ENCODE measurements at regions not wholly inside any gene's neighbourhood (a gene's known extent, or its start where the extent isn't known, plus 50 kb on each side); places are given as distances from the start of the nearest gene placed in this dataset.
"Not testable (repeated sequence)": the region's sequence is repeated elsewhere in the genome, so short reads cannot be mapped to it uniquely, and the experiment has no call there.

GRCh38 chr14:80024417-80024816, 186.9 kb downstream of the DIO2 start:
- Histone ChIP-seq H3F3A (ENCODE audit: insufficient read depth, low read length) (no peaks in the 10 kb centered on the region), H3K9me3 (ENCODE audit: low read length) (no peaks in the 10 kb centered on the region), H3K4me2 (ENCODE audit: low read length) (no peak overlapping the region), H3K9ac (ENCODE audit: low read length) (no peak overlapping the region), H3K4me3 (ENCODE audit: low read depth, low read length, poor library complexity, severe bottlenecking) (no peak overlapping the region), H3K27me3 (ENCODE audit: insufficient read depth, low read length) (no peaks in the 10 kb centered on the region), H3K9me2 (ENCODE audit: low read depth, low read length) (no peaks in the 10 kb centered on the region), H3K79me2 (ENCODE audit: insufficient read depth, low read length) (no peaks in the 10 kb centered on the region), H4K20me1 (ENCODE audit: insufficient read depth, low read length) (no peaks in the 10 kb centered on the region), H3K36me3 (ENCODE audit: insufficient read depth, low read length) (no peaks in the 10 kb centered on the region), H3K27ac (ENCODE audit: low read depth, low read length, poor library complexity, severe bottlenecking) (no peak overlapping the region), H3K4me1 (ENCODE audit: insufficient read depth, low read length, severe bottlenecking) (no peaks in the 10 kb centered on the region), H2AFZ (ENCODE audit: low read length) (no peak overlapping the region)
- TF ChIP-seq CTCF (IDR thresholded peaks at IDR 0.05; ENCODE audit: low read length): no peak
- no peak for TF ChIP-seq EZH2 (IDR thresholded peaks at IDR 0.05; ENCODE audit: borderline replicate concordance, low read length)

GRCh38 chr14:80018476-80018875, 192.8 kb downstream of the DIO2 start:
- not testable (repeated sequence) for H3K4me3 ChIP-seq (ENCODE audit: low read depth, low read length, poor library complexity, severe bottlenecking); H3K9me3 ChIP-seq (ENCODE audit: low read length); H3F3A ChIP-seq (ENCODE audit: insufficient read depth, low read length); H3K79me2 ChIP-seq (ENCODE audit: insufficient read depth, low read length); H3K27ac ChIP-seq (ENCODE audit: low read depth, low read length, poor library complexity, severe bottlenecking); H2AFZ ChIP-seq (ENCODE audit: low read length); H4K20me1 ChIP-seq (ENCODE audit: insufficient read depth, low read length); H3K36me3 ChIP-seq (ENCODE audit: insufficient read depth, low read length); H3K9ac ChIP-seq (ENCODE audit: low read length); H3K4me1 ChIP-seq (ENCODE audit: insufficient read depth, low read length, severe bottlenecking); H3K4me2 ChIP-seq (ENCODE audit: low read length); H3K9me2 ChIP-seq (ENCODE audit: low read depth, low read length); H3K27me3 ChIP-seq (ENCODE audit: insufficient read depth, low read length)

- no peak overlapping the region for H3K27ac ChIP-seq (ENCODE audit: low read depth, low read length, poor library complexity, severe bottlenecking)
- H3K4me2 ChIP-seq (ENCODE audit: low read length): no peak overlapping the region
- H3K36me3 ChIP-seq (ENCODE audit: insufficient read depth, low read length): no peaks in the 10 kb centered on the region
- H2AFZ ChIP-seq (ENCODE audit: low read length): no peak overlapping the region
- H3K9me2 ChIP-seq (ENCODE audit: low read depth, low read length): no peaks in the 10 kb centered on the region
- H4K20me1 ChIP-seq (ENCODE audit: insufficient read depth, low read length): no peaks in the 10 kb centered on the region
- no peak overlapping the region for H3K9ac ChIP-seq (ENCODE audit: low read length)
- no peaks in the 10 kb centered on the region for H3K27me3 ChIP-seq (ENCODE audit: insufficient read depth, low read length)
- no peaks in the 10 kb centered on the region for H3F3A ChIP-seq (ENCODE audit: insufficient read depth, low read length)
- H3K79me2 ChIP-seq (ENCODE audit: insufficient read depth, low read length): no peaks in the 10 kb centered on the region
- no peaks in the 10 kb centered on the region for H3K4me1 ChIP-seq (ENCODE audit: insufficient read depth, low read length, severe bottlenecking)
- TF ChIP-seq CTCF (IDR thresholded peaks at IDR 0.05; ENCODE audit: low read length) (no peak), EZH2 (IDR thresholded peaks at IDR 0.05; ENCODE audit: borderline replicate concordance, low read length) (no peak)
- H3K9me3 ChIP-seq (ENCODE audit: low read length): no peaks in the 10 kb centered on the region
- no peak overlapping the region for H3K4me3 ChIP-seq (ENCODE audit: low read depth, low read length, poor library complexity, severe bottlenecking)
Observed at GRCh38 chr14:80017795-80018194, 193.5 kb downstream of the DIO2 start.

GRCh38 chr14:80010245-80010644, 201.1 kb downstream of the DIO2 start:
- not testable (repeated sequence) for H3K4me3 ChIP-seq (ENCODE audit: low read depth, low read length, poor library complexity, severe bottlenecking); H3K27ac ChIP-seq (ENCODE audit: low read depth, low read length, poor library complexity, severe bottlenecking); H3K36me3 ChIP-seq (ENCODE audit: insufficient read depth, low read length); H3K27me3 ChIP-seq (ENCODE audit: insufficient read depth, low read length); H3K9me3 ChIP-seq (ENCODE audit: low read length); H2AFZ ChIP-seq (ENCODE audit: low read length); H3K9ac ChIP-seq (ENCODE audit: low read length); H3F3A ChIP-seq (ENCODE audit: insufficient read depth, low read length); H3K4me2 ChIP-seq (ENCODE audit: low read length); H3K79me2 ChIP-seq (ENCODE audit: insufficient read depth, low read length); H3K9me2 ChIP-seq (ENCODE audit: low read depth, low read length); H3K4me1 ChIP-seq (ENCODE audit: insufficient read depth, low read length, severe bottlenecking); H4K20me1 ChIP-seq (ENCODE audit: insufficient read depth, low read length)
